Cardiac septum (tissue), 1 donor: ENCODE measurements at regions not wholly inside any gene's neighbourhood (a gene's known extent, or its start where the extent isn't known, plus 50 kb on each side); places are given as distances from the start of the nearest gene placed in this dataset.
"Not testable (repeated sequence)": the region's sequence is repeated elsewhere in the genome, so short reads cannot be mapped to it uniquely, and the experiment has no call there.

Experiments
- DNase-seq: peaks from one replicate; pipeline ENCODE4 v3.0.0-alpha.2; 2020; ENCODE audit warnings: low spot score
- intact Hi-C: fragments of 100-400 bp; cut with DNase I; formaldehyde crosslinking; loops from one replicate; pipeline ENCODE4 v1.14.0; 2022
- donor health status: DM: no; HTN: no; CAD: no.

- intact Hi-C loops, result no loop called here
- no peak for DNase-seq
Measured at GRCh38 chr9:73890685-73891277, 606.4 kb upstream of the RORB start.

GRCh38 chr9:73892335-73892734 is 604.8 kb upstream of the RORB start:
- DNase-seq, result no peak
- intact Hi-C loops, result no loop called here

- intact Hi-C loops, result no loop called here
Measured at GRCh38 chr9:73893230-73893629, 603.9 kb upstream of the RORB start.

GRCh38 chr9:73896061-73896460 is 601.1 kb upstream of the RORB start:
- DNase-seq, result no peak
- intact Hi-C loops, result no loop called here

More at GRCh38 chr9:73893230-73893629, 603.9 kb upstream of the RORB start:
- DNase-seq, result no peak

GRCh38 chr9:73906671-73907070 is 590.5 kb upstream of the RORB start:
- DNase-seq, result no peak
- intact Hi-C loops, result no loop called here

GRCh38 chr9:73911804-73912203 is 585.3 kb upstream of the RORB start:
- DNase-seq, result no peak
- intact Hi-C loops, result no loop called here

GRCh38 chr9:73916016-73916673 is 581.0 kb upstream of the RORB start:
- no peak for DNase-seq
- intact Hi-C loops, result no loop called here

- intact Hi-C loops, result no loop called here
- no peak for DNase-seq
Measured at GRCh38 chr9:73919712-73920111, 577.4 kb upstream of the RORB start.

GRCh38 chr9:73923796-73924195 is 573.3 kb upstream of the RORB start:
- DNase-seq, result no peak
- intact Hi-C loops, result no loop called here

GRCh38 chr9:73951147-73951546 is 546.0 kb upstream of the RORB start:
- DNase-seq, result no peak
- intact Hi-C loops, result no loop called here

GRCh38 chr9:73962792-73963191 is 534.3 kb upstream of the RORB start:
- intact Hi-C loops, result no loop called here

GRCh38 chr9:73969936-73970335 is 527.2 kb upstream of the RORB start:
- DNase-seq, result no peak
- intact Hi-C loops, result no loop called here

More at GRCh38 chr9:73962792-73963191, 534.3 kb upstream of the RORB start:
- DNase-seq, result no peak

- DNase-seq, intact Hi-C loops: not testable (repeated sequence)
Measured at GRCh38 chr9:73976424-73976823, 520.7 kb upstream of the RORB start.

- no peak for DNase-seq
- intact Hi-C loops, result no loop called here
Measured at GRCh38 chr9:73979894-73980264, 517.3 kb upstream of the RORB start.

- DNase-seq, result no peak
- intact Hi-C loops, result no loop called here
Measured at GRCh38 chr9:73980754-73981153, 516.4 kb upstream of the RORB start.

GRCh38 chr9:73981405-73981804 is 515.7 kb upstream of the RORB start:
- no peak for DNase-seq
- intact Hi-C loops, result no loop called here

- intact Hi-C loops, result no loop called here
- no peak for DNase-seq
Measured at GRCh38 chr9:73995836-73996235, 501.3 kb upstream of the RORB start.

GRCh38 chr9:73996844-73997243 is 500.3 kb upstream of the RORB start:
- intact Hi-C loops, result no loop called here
- no peak for DNase-seq

GRCh38 chr9:74001382-74001781 is 495.8 kb upstream of the RORB start:
- intact Hi-C loops, result no loop called here
- no peak for DNase-seq

- intact Hi-C loops, result no loop called here
- DNase-seq, result no peak
Measured at GRCh38 chr9:74006935-74007334, 490.2 kb upstream of the RORB start.

GRCh38 chr9:74007833-74008232 is 489.3 kb upstream of the RORB start:
- no peak for DNase-seq
- intact Hi-C loops, result no loop called here

GRCh38 chr9:74016004-74016403 is 481.1 kb upstream of the RORB start:
- intact Hi-C loops, result no loop called here
- no peak for DNase-seq
